H1 (cell line): ENCODE measurements at regions not wholly inside any gene's neighbourhood (a gene's known extent, or its start where the extent isn't known, plus 50 kb on each side); places are given as distances from the start of the nearest gene placed in this dataset.

Source experiments
- CTCF ChIA-PET: fragments of 300-600 bp; sonication (Branson Sonifier 250); formaldehyde crosslinking; loops from one replicate; lab custom pipeline; 2021; ENCODE audit not compliant: partially characterized antibody; lab: Charles Lee
- POLR2A ChIA-PET: fragments of 300-600 bp; sonication (Branson Sonifier 250); formaldehyde crosslinking; loops from one replicate; lab custom pipeline; 2021; ENCODE audit warnings: inconsistent platforms; ENCODE audit not compliant: partially characterized antibody; lab: Charles Lee
- DNase-seq, 2 experiments: peaks; one replicate each; pipeline versions ENCODE4 v3.0.0 to v3.0.0-alpha.2; 2010 to 2022; ENCODE audit warnings: low spot score in 2 of 2, low read depth in 1 of 2, mixed read lengths in 1 of 2
- FAIRE-seq: peaks from 2 replicates; lab custom pipeline; 2011; peaks lifted over from hg19 to GRCh38; lab: Jason Lieb, UNC
- H2AFZ ChIP-seq: 2 replicates; pipeline ENCODE4 v1.8.1; 2012; ENCODE audit warnings: low read length, inconsistent platforms
- H2AK5ac ChIP-seq: 2 replicates; pipeline ENCODE4 v1.6.1; 2013; ENCODE audit warnings: low read depth, low read length
- H2BK120ac ChIP-seq: replicated peaks from 2 replicates; pipeline ENCODE3; 2013; ENCODE audit warnings: low read depth, low read length, inconsistent platforms
- H2BK12ac ChIP-seq: 2 replicates; pipeline ENCODE4 v1.6.1; 2013; ENCODE audit warnings: low read depth, low read length
- H2BK15ac ChIP-seq: 2 replicates; pipeline ENCODE4 v1.6.1; 2013; ENCODE audit warnings: low read length
- H2BK20ac ChIP-seq: 2 replicates; pipeline ENCODE4 v1.6.1; 2013; ENCODE audit warnings: low read length
- H2BK5ac ChIP-seq: 2 replicates; pipeline ENCODE4 v1.6.1; 2013; ENCODE audit warnings: low read depth, low read length
- H3K14ac ChIP-seq: 2 replicates; pipeline ENCODE4 v1.6.1; 2013; ENCODE audit warnings: inconsistent platforms; ENCODE audit not compliant: insufficient read length
- H3K18ac ChIP-seq: 2 replicates; pipeline ENCODE4 v1.6.1; 2013; ENCODE audit warnings: low read length; ENCODE audit errors: extremely low read depth
- H3K23ac ChIP-seq: 2 replicates; pipeline ENCODE4 v1.6.1; 2013; ENCODE audit warnings: inconsistent platforms; ENCODE audit not compliant: insufficient read length
- H3K23me2 ChIP-seq: 2 replicates; pipeline ENCODE4 v1.6.1; 2013; ENCODE audit warnings: low read depth, low read length
- H3K27ac ChIP-seq: 2 replicates; pipeline ENCODE4 v1.6.1; 2011; ENCODE audit warnings: low read depth, low read length, inconsistent platforms
- H3K27me3 ChIP-seq, 4 experiments: replicated peaks in 1 of 4; 1 replicate in 1 of 4; 2 replicates in 3 of 4; pipeline versions ENCODE4 v1.6.1 to v1.8.1; 2011 to 2013; ENCODE audit warnings: low read length in 3 of 4, mild to moderate bottlenecking in 3 of 4, inconsistent platforms in 2 of 4, mixed read lengths in 2 of 4, moderate library complexity in 1 of 4; ENCODE audit not compliant: control insufficient read depth in 3 of 4, insufficient read depth in 3 of 4; ENCODE audit errors: extremely low read depth in 1 of 4
- H3K36me3 ChIP-seq, 4 experiments: 2 replicates each; pipeline versions ENCODE4 v1.6.1 to v1.8.1; 2011 to 2013; ENCODE audit warnings: mild to moderate bottlenecking in 4 of 4, low read length in 3 of 4, moderate library complexity in 2 of 4, control low read depth in 1 of 4, inconsistent platforms in 1 of 4; ENCODE audit not compliant: insufficient read depth in 4 of 4, control insufficient read depth in 2 of 4
- H3K4ac ChIP-seq: replicated peaks from 2 replicates; pipeline ENCODE3; 2013; ENCODE audit warnings: low read length, low read depth, mixed read lengths, inconsistent platforms; ENCODE audit not compliant: insufficient read length
- H3K4me1 ChIP-seq, 4 experiments: replicated peaks in 1 of 4; 1 replicate in 1 of 4; 2 replicates in 3 of 4; pipeline versions ENCODE4 v1.6.1 to v1.8.1; 2011 to 2013; ENCODE audit warnings: low read length in 3 of 4, inconsistent platforms in 2 of 4, mixed read lengths in 1 of 4; ENCODE audit not compliant: insufficient read depth in 4 of 4, control insufficient read depth in 3 of 4
- H3K4me2 ChIP-seq, 2 experiments: 2 replicates each; pipeline versions ENCODE4 v1.6.1 to v1.8.1; 2011 to 2013; ENCODE audit warnings: low read depth in 2 of 2, low read length in 2 of 2, control low read depth in 1 of 2, inconsistent platforms in 1 of 2, mild to moderate bottlenecking in 1 of 2; ENCODE audit not compliant: insufficient read depth in 1 of 2
- H3K4me3 ChIP-seq, 4 experiments: fragments of 200-600, 300-600 bp in 1 of 4; sonication (generic), shearing (Covaris generic), sonication (Bioruptor Twin) in 1 of 4; 2 replicates each; pipeline versions ENCODE4 v1.5.1 to v1.8.1; 2011 to 2016; ENCODE audit warnings: low read length in 4 of 4, low read depth in 3 of 4, control low read depth in 2 of 4, inconsistent platforms in 2 of 4, mild to moderate bottlenecking in 2 of 4, mixed read lengths in 1 of 4, moderate library complexity in 1 of 4; ENCODE audit not compliant: insufficient read depth in 2 of 4; ENCODE audit errors: extremely low read depth in 1 of 4
- H3K56ac ChIP-seq: replicated peaks from 2 replicates; pipeline ENCODE3; 2013; ENCODE audit warnings: low read depth, mild to moderate bottlenecking, mixed read lengths, low read length, inconsistent platforms; ENCODE audit not compliant: insufficient read length
- H3K79me1 ChIP-seq: 2 replicates; pipeline ENCODE4 v1.6.1; 2013; ENCODE audit warnings: low read depth, low read length, control low read depth
- H3K79me2 ChIP-seq, 2 experiments: 2 replicates each; pipeline versions ENCODE4 v1.6.1 to v1.8.1; 2012 to 2013; ENCODE audit warnings: low read length in 2 of 2, mild to moderate bottlenecking in 2 of 2, inconsistent platforms in 1 of 2; ENCODE audit not compliant: insufficient read depth in 2 of 2, control insufficient read depth in 1 of 2
- H3K9ac ChIP-seq, 4 experiments: replicated peaks in 1 of 4; 1 replicate in 1 of 4; 2 replicates in 3 of 4; pipeline versions ENCODE4 v1.6.1 to v1.8.1; 2011 to 2013; ENCODE audit warnings: low read depth in 3 of 4, low read length in 3 of 4, control low read depth in 2 of 4, mild to moderate bottlenecking in 2 of 4, moderate library complexity in 2 of 4, inconsistent platforms in 1 of 4; ENCODE audit errors: extremely low read depth in 1 of 4
- H3K9me3 ChIP-seq, 2 experiments: 2 replicates each; pipeline versions ENCODE4 v1.6.1 to v1.8.1; 2012 to 2013; ENCODE audit warnings: mild to moderate bottlenecking in 2 of 2, moderate library complexity in 2 of 2, control low read depth in 1 of 2, inconsistent platforms in 1 of 2, low read depth in 1 of 2, low read length in 1 of 2, mixed read lengths in 1 of 2; ENCODE audit not compliant: insufficient read depth in 2 of 2
- H4K20me1 ChIP-seq, 2 experiments: replicated peaks in 1 of 2; 2 replicates each; pipeline versions ENCODE3 to v1.8.1; 2011 to 2013; ENCODE audit warnings: inconsistent platforms in 2 of 2, low read length in 2 of 2, mild to moderate bottlenecking in 1 of 2; ENCODE audit not compliant: insufficient read depth in 2 of 2, control insufficient read depth in 1 of 2
- H4K5ac ChIP-seq: 2 replicates; pipeline ENCODE4 v1.6.1; 2013; ENCODE audit warnings: low read length, low read depth, mixed read lengths, inconsistent platforms; ENCODE audit not compliant: insufficient read length
- H4K8ac ChIP-seq: 2 replicates; pipeline ENCODE4 v1.8.0; 2013; ENCODE audit warnings: mild to moderate bottlenecking, moderate library complexity, low read length, inconsistent platforms; ENCODE audit not compliant: insufficient read depth; ENCODE audit errors: extremely low read depth
- H4K91ac ChIP-seq: replicated peaks from 2 replicates; pipeline ENCODE3; 2013; ENCODE audit warnings: low read length, mixed read lengths, inconsistent platforms; ENCODE audit not compliant: insufficient read length
- CBX5 ChIP-seq: fragments of 300-800, 300-1000 bp; sonication (generic); IDR thresholded peaks from 2 replicates; pipeline ENCODE4 v1.7.1; 2016; ENCODE audit warnings: antibody characterized with exemption, low read length, low read depth
- GTF2F1 ChIP-seq: IDR thresholded peaks from 2 replicates; pipeline ENCODE4 v1.6.1; 2012; ENCODE audit warnings: low read depth, low read length, improper control_type of control experiment, borderline replicate concordance
- MAFK ChIP-seq: IDR thresholded peaks from 2 replicates; pipeline ENCODE4 v1.6.1; 2012; ENCODE audit warnings: low read depth, mild to moderate bottlenecking, improper control_type of control experiment, low read length
- NRF1 ChIP-seq: IDR thresholded peaks from 2 replicates; pipeline ENCODE4 v1.6.1; 2011; ENCODE audit warnings: mild to moderate bottlenecking, low read depth, low read length, improper control_type of control experiment
- PHF8 ChIP-seq: fragments of 200-600 bp; sonication (generic); conservative IDR thresholded peaks from 2 replicates; pipeline ENCODE4 v1.7.1; 2012; ENCODE audit warnings: low read depth, mild to moderate bottlenecking, inconsistent platforms, low read length, moderate library complexity
- POU5F1 ChIP-seq: IDR thresholded peaks from 2 replicates; pipeline ENCODE4 v1.6.1; 2011; ENCODE audit warnings: low read depth, mild to moderate bottlenecking, low read length, moderate library complexity
- RFX5 ChIP-seq: IDR thresholded peaks from 2 replicates; pipeline ENCODE4 v1.6.1; 2011; ENCODE audit warnings: low read depth, low read length, improper control_type of control experiment, borderline replicate concordance
- SIRT6 ChIP-seq: IDR thresholded peaks from one replicate; pipeline ENCODE4 v1.7.1; 2012; ENCODE audit warnings: low read length, inconsistent platforms
- TAF7 ChIP-seq: optimal IDR thresholded peaks from 2 replicates; pipeline ENCODE3; 2011; ENCODE audit warnings: low read depth, mild to moderate bottlenecking, inconsistent platforms, low read length, moderate library complexity, borderline replicate concordance
- TCF12 ChIP-seq: IDR thresholded peaks from 2 replicates; pipeline ENCODE4 v1.6.1; 2011; ENCODE audit warnings: low read depth, mild to moderate bottlenecking, low read length
- WGBS, 2 experiments: shearing (Covaris generic) in 1 of 2; methylation state at CpG; one replicate each; pipeline versions ENCODE4 v1.1.6 to v1.1.7; 2013 to 2015; ENCODE audit warnings: low lambda C conversion rate in 2 of 2, mixed read lengths in 2 of 2, inconsistent platforms in 1 of 2, low coverage in 1 of 2, missing lambda C conversion rate in 1 of 2; ENCODE audit not compliant: insufficient replicate concordance in 2 of 2, insufficient coverage in 1 of 2, insufficient read length in 1 of 2; ENCODE audit errors: extremely low coverage in 1 of 2, missing lambda C conversion rate in 1 of 2; 5-methylcytosine and 5-hydroxymethylcytosine counted together
- TF ChIP-seq, protein P1 (sequence below): IDR thresholded peaks from 2 replicates; pipeline ENCODE4 v1.6.1; 2012; ENCODE audit warnings: inconsistent platforms

DNA sequence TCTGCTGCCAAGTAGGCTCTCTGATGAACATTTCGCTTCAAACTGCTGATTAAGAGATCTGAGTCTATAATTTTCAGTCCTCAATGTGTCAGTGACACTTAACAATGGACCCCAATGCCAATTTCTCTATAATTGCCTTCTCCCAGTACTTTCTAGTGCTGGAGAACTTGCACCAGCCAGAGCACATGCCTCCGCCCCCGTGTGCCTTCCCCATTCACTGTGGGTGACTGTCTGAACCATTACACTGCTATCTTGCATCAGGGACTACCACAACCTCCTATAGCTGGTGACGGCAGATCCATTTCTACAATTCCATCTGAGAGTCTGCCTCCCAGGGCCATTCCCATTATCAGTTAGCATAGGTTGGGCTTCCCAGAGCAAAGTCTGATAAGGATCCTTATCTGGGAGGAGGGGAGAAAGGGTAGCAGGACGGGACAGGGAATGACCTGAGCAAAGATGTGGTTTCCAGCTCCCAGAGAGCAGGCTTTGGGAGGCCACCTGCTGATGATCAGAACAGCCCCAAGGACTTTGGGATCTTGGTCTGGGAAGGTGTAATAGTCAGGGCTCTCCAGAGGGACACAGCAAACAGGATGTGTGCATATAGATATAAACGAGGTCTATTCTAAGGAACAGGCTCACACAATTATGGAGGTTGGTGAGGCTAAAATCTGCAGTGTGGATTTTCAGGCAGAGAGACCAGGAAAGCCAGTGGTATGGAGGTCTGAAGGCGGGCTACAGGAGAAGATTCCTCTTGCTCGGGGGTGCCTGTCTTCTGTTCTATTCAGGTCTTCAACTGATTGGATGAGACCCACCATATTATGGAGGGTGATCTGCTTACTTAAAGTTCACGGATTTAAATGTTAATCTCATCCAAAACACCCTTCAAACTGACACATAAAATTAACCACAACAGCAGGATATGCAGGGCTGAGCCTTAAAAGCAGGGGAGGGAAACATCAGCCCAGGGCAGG, 238.2 kb downstream of the PTPRU start:
- H4K5ac ChIP-seq = no peak overlapping the region
- TF ChIP-seq MAFK = no peak
- no peak for TF ChIP-seq NRF1
- TF ChIP-seq TCF12 = no peak
- no peak for TF ChIP-seq TAF7
- no peak for TF ChIP-seq CBX5
- no peak for TF ChIP-seq RFX5
- TF ChIP-seq GTF2F1 = no peak
- no peak for TF ChIP-seq PHF8
- TF ChIP-seq SIRT6 = no peak
- TF ChIP-seq, protein P1, sequence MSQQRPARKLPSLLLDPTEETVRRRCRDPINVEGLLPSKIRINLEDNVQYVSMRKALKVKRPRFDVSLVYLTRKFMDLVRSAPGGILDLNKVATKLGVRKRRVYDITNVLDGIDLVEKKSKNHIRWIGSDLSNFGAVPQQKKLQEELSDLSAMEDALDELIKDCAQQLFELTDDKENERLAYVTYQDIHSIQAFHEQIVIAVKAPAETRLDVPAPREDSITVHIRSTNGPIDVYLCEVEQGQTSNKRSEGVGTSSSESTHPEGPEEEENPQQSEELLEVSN = no peak
- no peak for TF ChIP-seq POU5F1
- TF ChIP-seq, all 59 proteins: peak for 0
- Histone ChIP-seq H3K36me3 (no peaks in the 10 kb centered on the region), H3K27me3 (peaks cover 0 to 5% (median 0%) of the 10 kb centered on the region in 4 experiments; a peak in 2 of 7 replicates), H3K56ac (no peak overlapping the region), H2AFZ (no peak overlapping the region), H2BK5ac (no peak overlapping the region), H3K9ac (no peak overlapping the region), H3K4me2 (no peak overlapping the region), H3K4ac (no peak overlapping the region), H3K79me2 (no peaks in the 10 kb centered on the region), H4K20me1 (no peaks in the 10 kb centered on the region), H2BK12ac (peak overlapping the region; percentile 60; the same call in 1 of the 2 replicates), H3K14ac (no peak overlapping the region), H2AK5ac (no peak overlapping the region), H2BK15ac (0 out of 2 replicates have a peak overlapping the region, but pooled peaks have one; percentile 46), H3K4me3 (no peak overlapping the region), H3K23me2 (no peaks in the 10 kb centered on the region; the same call in 1 of the 2 replicates), H4K8ac (no peak overlapping the region), H3K18ac (no peak overlapping the region), H3K27ac (no peak overlapping the region), H2BK120ac (no peak overlapping the region), H3K9me3 (no peaks in the 10 kb centered on the region), H3K23ac (no peak overlapping the region), H2BK20ac (no peak overlapping the region), H4K91ac (no peak overlapping the region), H3K4me1 (peaks cover 0 to 15% (median 6%) of the 10 kb centered on the region in 4 experiments; a peak in 4 of 7 replicates), H3K79me1 (no peaks in the 10 kb centered on the region)
- FAIRE-seq = no peak
- POLR2A ChIA-PET = interaction anchor here (0.6 kb wide), 1 partner anchor 909 kb away, joined by 3 read pairs; no protein-coding TSS in a partner anchor
- no peak for DNase-seq
- 73% methylated on average over 9 of the region's 9 CpGs; no CpG with 5 or more reads in 1 of the 2 experiments for WGBS, 2 experiments
- CTCF ChIA-PET = no interaction called here
